Activated CD8-positive, alpha-beta memory T cell treated with anti-CD3 and anti-CD28 coated beads for 36 hours (primary cell): ENCODE measurements at regions not wholly inside any gene's neighbourhood (a gene's known extent, or its start where the extent isn't known, plus 50 kb on each side); places are given as distances from the start of the nearest gene placed in this dataset.
"Not testable (repeated sequence)": the region's sequence is repeated elsewhere in the genome, so short reads cannot be mapped to it uniquely, and the experiment has no call there.

Source experiments
- CTCF ChIA-PET: fragments of 350-600 bp; sonication (Branson Sonifier 250); formaldehyde crosslinking; loops from one replicate; lab custom pipeline; 2021; ENCODE audit warnings: antibody characterized with exemption; lab: Charles Lee
- POLR2A ChIA-PET: fragments of 350-600 bp; sonication (Branson Sonifier 250); formaldehyde crosslinking; loops from one replicate; lab custom pipeline; 2021; ENCODE audit warnings: antibody characterized with exemption; lab: Charles Lee

DNA sequence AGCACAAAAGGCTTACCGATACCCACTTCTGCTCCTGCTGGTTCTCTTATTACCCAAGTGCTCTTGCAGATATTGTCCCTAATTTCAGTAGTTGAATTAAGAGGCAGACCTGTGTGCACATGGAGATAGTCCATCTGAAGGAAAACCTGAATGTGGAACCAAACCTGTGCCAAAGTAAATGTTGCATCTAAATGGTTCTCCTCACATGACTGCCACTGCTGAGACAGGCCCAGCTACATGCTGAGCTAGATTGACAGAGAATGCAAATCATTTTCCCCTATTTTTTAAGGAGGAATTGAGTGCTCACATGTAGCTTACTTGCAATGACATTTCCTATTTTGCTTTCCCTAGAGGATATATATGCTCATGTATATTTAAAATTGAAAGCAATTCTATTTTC, 609.1 kb upstream of the TECRL start:
- POLR2A ChIA-PET: no interaction called here
- CTCF ChIA-PET: no interaction called here

DNA sequence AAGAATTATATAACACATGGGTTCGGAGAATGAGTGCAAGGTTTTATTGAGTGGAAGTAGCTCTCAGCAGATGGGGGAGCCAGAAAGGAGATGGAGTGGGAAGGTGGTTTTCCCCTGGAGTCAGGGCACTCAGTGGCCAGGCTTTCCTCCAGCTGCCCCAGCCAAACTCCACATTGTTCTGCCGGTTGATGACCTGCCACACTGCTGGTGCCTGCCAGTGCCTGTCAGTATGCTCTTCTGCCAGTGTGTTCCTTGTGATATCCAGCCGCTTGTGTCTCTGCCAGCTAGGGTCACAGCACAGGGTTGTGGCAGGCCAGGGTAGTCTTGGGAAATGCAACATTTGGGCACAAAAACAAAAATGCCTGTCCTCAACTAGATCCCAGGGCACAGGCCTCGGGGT, 604.8 kb upstream of the TECRL start:
- ChIA-PET POLR2A (no interaction called here), CTCF (no interaction called here)

DNA sequence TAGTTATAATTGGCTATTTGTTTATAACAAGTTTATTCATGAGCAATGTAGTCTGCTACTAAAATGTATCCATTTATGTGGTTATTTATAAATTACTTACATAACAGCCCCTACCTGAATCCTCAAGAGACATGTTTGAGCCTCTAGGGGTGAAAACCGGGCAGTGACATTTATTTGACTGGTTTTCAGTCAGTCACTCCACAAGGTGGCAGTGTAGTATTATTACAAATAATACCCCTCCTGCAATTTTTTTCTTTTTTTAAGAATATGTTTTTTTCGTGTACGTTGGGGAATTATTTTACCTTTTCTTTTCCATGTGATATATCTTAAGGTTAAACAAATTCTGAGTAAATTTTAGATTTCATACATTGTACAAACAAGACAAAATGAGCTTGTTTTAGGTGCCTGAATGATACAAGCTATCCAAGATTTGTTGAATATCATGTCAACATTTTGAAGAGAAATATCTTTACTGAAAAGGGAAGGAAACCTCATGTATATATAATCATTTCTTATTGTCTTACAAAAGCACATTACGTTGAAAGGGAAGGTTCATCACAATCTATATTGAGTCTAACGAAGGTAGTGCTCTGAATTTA, 598.7 kb upstream of the TECRL start:
- ChIA-PET CTCF (no interaction called here), POLR2A (no interaction called here)

DNA sequence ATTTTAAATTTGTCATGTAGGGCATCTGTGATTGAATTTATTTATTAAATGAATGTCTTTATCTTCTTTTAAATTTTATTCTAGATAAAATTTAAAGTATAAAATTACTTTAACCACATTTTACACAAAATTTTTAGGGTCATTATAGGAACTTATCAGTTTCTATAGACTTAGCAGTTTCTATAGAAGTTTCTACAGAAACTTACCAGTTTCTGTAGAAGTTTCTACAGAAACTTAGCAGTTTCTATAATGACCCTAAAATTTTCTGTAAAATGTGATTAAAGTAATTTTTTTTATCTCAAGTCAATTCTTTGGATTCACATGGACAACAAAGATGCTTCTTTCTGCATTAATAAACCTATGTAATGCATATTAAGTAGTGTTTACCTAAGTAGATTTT, 565.9 kb upstream of the TECRL start:
- POLR2A ChIA-PET: no interaction called here
- CTCF ChIA-PET: no interaction called here

DNA sequence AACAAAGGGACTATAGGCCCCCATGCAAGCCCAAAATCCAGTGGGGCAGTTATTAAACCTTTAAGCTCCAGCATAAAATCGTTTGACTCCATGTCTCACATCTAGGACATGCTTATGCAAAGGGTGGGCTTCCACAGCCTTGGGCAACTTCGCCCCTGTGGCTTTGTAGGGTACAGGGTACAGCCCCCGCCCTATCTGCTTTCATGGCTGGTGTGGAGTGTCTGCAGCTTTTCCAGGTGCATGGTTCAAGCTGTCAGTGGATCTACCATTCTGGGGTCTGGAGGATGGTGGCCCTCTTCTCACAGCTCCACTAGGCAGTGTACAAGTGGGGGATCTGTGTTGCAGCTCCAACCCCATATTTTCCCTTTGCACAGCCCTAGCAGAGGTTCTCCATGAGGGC, 559.8 kb upstream of the TECRL start:
- ChIA-PET POLR2A (no interaction called here), CTCF (no interaction called here)

DNA sequence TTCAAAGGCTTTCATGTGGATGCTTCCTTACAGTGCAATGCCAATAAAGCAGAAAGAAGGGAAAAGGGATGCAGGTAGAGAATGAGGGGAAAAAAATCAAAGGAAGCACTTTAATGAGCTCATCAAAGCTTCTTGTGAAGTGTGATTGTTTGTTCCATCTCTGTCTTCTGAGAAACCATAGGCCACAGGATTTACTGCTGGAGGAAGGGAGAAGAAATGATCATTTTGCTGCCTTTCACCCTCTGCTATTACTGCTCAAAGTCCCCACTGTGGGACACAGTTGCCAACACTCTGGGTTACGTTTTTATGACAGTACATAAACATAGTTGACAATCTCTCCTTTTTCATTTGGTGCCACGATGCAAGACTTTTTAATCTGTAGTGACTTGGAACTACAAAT, 558.0 kb upstream of the TECRL start:
- ChIA-PET CTCF (no interaction called here), POLR2A (no interaction called here)

DNA sequence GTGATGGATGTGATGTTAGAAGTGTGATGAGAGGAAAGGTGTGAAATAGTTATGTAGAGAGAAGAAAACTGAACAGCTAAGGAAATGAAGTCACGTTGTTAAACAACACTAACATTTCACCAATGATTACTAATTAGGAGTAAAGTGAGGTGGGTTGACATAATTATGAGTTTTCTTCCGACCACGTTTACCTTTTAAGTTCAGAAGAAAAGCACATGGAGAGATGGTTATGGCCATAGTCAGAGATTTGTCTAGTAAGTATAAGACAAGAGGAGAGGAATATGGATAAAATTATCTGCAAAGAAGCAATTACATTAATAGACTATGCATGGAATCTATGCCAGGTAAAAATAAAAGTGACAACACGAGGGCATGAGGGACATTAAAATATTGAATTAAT, 551.3 kb upstream of the TECRL start:
- CTCF ChIA-PET: no interaction called here
- POLR2A ChIA-PET: no interaction called here

DNA sequence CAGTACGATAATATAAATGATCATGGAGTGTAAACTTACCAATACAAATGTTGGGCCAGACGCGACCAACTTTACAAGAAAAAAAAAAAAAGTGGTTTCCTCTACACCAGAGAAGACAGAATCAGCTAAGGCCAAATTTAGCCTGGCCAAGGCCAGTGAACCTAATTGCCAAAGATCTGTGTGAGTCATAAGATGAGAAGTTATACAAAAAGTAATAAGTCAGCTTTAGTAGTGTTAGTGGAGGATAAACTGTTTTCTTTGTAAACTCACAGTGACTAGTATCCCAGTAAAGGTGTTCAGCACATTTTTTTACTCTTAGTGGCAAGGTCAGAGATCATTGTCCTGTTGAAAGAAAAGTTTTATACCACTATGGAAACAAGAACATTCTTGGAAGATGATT, 531.4 kb upstream of the TECRL start:
- ChIA-PET CTCF (no interaction called here), POLR2A (no interaction called here)

DNA sequence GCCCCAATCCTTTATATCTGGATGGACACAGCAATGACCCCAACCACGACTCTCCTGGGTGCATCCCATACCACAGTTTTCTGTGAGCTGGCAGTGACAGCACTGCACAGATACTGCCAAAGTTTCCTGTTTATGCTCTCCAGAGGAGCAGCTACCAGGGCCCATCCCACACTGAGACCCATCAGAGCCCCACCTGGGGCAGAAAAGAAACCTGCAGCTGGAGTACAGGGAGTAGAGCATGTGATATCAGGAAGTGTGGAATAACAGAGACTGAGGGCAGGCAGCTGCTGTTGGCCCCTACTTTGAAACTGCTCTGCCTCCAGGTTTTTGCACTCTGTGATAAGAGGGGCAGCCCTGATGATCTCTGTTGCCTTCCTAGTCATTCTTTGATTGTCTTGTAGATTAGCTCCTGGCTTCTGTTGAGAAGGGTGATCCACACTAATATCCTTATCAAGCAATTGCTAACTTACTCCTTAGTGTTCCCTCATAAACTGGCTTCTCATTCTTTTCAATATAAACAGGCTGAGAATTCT, 526.3 kb upstream of the TECRL start:
- CTCF ChIA-PET: no interaction called here
- POLR2A ChIA-PET: no interaction called here

DNA sequence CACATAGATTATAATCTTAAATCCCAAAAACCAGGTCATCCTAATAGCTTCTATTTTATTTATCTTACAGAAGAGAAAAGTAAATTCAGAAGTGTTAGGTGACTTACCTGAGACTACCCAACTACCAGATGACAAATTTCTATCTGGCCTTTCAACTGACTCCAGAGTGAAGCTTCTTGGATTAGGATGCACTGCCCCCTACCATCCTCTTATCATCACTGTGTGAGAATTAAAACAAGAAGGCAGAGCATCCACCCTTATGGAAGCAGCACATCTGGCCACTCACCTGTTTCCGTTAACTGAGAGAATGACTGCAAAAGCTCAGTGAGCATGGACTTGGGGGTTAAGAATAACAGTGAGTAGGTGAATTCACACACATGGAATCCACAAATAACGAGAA, 502.6 kb upstream of the TECRL start:
- POLR2A ChIA-PET: no interaction called here

DNA sequence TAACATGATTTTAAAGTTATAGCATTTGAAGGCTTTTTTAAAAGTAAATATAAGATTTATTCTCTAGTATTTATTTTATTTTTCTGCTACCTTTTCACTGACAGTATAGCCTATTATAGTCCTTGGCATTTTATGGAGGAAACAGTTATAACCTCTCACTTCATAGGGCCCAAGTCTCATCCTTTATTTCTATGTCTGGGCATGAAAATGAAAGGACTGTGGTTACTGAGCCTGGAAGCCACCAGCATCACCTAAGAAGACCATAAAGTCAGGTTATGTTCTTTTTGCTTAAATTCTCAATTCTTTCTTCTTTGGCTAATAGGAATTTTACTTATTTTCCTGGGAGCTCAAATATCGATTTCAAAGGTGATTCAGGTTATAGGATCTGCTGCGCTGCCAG, 494.7 kb upstream of the TECRL start:
- CTCF ChIA-PET: no interaction called here

More for the DNA sequence above, 502.6 kb upstream of the TECRL start:
- CTCF ChIA-PET: no interaction called here

DNA sequence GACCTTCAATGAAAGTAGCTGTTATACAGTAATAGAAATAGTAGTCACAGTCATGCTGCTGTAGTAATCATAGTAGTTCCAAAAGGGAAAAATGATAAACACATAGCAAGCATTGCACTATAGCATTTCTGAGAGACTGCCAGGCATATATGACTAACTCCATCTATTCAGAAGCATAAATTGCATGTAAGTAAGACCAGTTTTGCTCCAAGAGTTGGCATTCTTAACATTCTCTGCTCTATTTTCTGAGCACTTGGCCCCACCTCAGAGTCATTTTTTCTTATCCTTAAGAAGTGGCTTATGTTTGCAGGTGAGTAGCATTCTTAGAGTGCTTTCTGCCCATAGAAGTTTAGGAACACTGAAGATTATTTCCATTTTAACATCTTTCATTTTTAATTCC, 490.3 kb upstream of the TECRL start:
- POLR2A ChIA-PET: no interaction called here
- CTCF ChIA-PET: no interaction called here

More for the DNA sequence above, 494.7 kb upstream of the TECRL start:
- POLR2A ChIA-PET: no interaction called here

DNA sequence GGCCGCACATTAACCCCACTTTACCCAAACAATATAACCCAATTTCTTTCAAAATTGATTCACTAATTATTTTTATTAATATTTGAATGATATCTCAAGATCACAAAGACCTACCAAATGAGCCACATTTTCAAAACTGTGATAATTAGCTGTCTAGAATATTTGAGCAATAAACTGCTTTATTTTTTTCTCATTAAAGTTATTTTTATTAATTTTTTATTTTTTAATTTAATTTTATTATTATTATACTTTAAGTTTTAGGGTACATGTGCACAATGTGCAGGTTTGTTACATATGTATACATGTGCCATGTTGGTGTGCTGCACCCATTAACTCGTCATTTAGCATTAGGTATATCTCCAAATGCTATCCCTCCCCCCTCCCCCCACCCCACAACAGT, 489.8 kb upstream of the TECRL start:
- POLR2A ChIA-PET, CTCF ChIA-PET: not testable (repeated sequence)

DNA sequence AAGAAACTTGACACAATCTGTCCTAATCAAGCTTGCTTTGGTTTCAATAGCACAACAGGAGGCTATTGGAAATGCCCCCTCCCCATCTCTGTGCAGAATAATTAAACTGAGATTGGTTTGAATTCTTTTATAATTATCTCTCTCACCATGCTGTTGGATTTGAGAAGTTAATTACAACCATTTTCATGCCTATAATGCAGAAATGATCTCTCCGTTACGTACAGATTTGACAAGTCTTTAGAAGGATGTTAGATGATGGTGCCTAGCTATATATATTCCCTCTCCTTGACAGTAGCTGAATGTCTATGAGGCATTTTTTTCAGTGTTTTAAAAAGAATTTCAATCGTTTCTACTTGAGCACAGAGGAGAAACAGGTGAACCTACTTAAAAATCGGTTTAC, 488.4 kb upstream of the TECRL start:
- POLR2A ChIA-PET: no interaction called here
- CTCF ChIA-PET: no interaction called here

DNA sequence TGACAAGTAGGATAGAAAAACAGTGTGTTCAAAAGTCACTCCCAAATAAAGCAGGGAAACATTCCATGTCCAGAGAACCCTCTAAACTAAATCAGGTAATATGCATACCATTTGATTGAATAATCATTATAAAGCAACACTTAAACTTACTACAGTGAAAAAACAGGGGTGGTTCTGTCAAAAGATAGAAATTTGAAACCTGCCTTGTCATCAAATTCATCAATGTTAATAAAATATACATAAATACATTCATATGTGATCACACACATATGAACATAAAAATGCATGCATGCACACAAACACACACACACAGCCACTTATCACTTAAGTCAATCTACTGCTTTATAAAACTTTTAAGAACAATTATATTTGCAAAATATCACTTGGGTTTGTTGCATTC, 485.8 kb upstream of the TECRL start:
- ChIA-PET CTCF (no interaction called here), POLR2A (no interaction called here)

DNA sequence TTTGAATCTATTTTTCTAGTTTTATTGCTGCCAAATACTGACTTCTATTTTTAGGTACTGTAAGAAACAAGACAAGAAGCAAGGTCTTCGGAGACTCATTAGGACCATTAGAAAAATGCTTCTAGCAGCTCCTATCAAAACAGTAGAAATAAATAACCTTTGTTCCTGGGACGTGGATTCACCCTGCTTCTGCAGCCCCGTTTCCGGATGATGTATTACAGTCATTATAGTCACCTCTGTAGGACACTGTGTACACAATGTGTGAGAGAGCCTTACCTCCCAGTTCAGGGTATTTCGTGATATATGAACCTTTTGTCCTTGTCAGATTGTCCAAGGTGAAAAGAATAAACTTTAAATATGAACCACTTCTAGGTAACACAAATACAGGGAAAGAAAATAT, 484.0 kb upstream of the TECRL start:
- ChIA-PET CTCF (no interaction called here), POLR2A (no interaction called here)

DNA sequence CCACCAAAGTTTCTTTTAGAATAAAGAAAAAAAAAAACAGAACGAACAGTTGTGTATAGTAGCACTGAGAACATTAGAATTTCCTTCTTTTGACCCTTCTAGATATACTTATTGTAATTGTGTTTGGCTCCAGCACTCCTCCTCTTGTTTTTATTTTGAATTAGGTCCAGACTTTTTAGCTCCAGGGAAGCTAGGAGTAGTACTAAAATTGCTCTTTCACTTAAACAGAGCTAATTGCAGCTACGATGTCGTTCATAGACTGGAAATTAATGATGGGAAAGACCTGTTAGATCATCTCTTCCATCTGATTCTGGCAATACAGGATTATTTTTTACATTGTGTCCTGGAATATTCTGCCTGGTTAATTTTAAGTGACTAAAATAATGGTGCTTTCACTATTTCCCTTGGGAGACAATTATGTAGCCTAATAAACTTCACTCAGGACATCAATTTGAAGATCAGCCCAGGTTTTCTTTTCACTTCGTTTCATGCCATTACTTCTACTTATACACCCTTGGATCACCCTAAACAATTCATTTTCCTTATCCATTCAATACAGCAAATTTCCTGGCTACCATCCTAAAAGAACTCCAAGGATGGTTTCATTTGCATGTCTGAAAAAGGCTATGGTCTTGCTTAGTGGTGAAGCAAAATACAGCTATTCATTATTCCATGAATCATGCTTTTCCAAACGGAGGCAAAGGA, 480.8 kb upstream of the TECRL start:
- CTCF ChIA-PET: no interaction called here

DNA sequence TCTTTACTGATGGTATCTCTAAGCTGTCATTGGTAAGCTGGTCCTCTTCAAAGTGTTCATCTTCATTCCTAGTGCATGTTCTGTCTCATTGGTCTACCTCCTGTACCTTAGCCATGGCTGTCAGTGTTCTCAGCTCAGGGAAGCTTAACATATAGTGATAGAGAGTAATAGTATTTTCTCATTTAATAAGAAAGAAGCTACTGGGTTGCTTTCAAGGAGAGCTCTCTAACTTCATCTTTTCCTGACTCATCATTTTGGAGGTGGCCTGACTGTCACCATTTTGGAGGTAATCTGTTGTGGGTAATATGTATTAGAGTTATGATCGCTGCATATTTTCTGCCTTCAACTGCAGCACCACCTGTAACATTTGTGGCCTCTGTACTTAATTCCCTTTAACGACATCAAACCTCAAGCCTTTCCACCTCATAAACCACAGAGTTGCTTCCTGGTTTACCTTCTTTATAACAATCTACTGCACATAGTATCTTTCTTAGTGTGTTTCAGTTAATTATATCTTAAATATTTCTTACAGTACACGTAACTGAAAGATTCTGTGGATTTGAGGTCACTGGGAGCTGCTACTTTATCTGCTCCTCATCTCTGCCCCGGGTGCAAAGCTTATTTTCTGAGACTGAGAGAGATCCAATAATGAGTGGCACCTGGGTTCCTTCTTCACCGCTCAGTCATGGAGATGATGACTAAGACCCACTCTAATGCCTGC, 474.0 kb upstream of the TECRL start:
- ChIA-PET POLR2A (no interaction called here), CTCF (no interaction called here)

More for the DNA sequence above, 480.8 kb upstream of the TECRL start:
- POLR2A ChIA-PET: no interaction called here

DNA sequence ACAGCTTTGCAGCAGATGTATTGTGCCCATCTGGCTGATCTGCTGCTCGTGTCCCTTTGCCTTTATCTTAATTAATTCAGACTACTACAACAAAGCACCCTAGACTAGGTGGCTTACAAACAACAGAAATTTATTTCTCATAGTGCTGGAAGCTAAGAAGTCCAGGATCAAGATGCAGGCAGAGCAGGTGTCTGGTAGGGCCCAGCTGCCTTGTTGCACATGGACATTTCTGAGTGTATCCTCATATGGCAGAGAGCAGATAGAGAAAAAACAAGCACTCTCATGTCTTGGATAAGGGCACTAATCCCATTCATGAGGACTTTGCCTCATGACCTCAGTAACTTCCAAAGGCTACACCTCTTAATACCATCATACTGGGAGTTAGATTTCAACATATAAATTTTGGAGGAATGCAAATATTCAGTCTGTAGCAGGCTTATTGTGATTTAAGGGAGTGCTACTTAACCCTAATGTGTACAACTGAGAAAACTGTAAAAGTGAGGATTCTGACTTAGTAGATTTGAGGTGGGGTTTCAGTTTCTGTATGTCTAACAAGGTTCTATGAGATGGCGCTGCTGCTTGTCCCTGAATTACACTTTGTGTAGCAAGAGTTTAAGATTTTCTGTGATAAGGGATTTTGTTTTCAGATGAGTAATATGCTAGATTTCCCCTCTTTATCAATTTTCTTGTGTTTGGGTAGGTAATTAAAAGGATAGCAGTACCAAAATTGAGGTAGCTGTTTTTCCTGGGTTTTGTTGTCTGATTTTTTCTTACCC, 473.2 kb upstream of the TECRL start:
- CTCF ChIA-PET: no interaction called here
- POLR2A ChIA-PET: no interaction called here

DNA sequence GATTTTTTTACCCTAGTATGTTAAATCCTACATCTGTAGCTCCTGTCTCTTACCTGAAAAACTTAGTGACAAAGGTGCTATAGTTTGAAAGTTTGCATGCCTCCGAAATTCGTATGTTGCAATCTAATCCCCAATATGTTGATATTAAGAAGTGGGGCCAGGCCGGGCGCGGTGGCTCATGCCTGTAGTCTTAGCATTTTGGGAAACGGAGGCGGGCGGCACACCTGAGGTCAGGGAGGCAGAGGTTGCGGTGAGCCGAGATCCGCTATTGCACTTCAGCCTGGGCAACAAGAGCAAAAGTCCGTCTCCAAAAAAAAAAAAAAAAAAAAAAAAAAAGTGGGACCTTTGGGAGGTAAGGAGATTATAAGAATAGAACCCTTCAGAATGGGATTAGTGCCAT, 471.3 kb upstream of the TECRL start:
- CTCF ChIA-PET: no interaction called here
- POLR2A ChIA-PET: no interaction called here
